PC-9 (cell line): ENCODE measurements at regions not wholly inside any gene's neighbourhood (a gene's known extent, or its start where the extent isn't known, plus 50 kb on each side); places are given as distances from the start of the nearest gene placed in this dataset.

Experiments
- BruUV-seq: library from RNA; stranded (reverse); fragments of 400-500 nt; replicated peaks from 2 replicates; lab custom pipeline; 2021; lab: Mats Ljungman, UMichigan
- CTCF ChIA-PET: fragments of 300-600 bp; sonication (Branson Sonifier 250); formaldehyde crosslinking; loops from one replicate; lab custom pipeline; 2022; ENCODE audit warnings: antibody characterized with exemption; lab: Charles Lee
- POLR2A ChIA-PET: fragments of 300-600 bp; sonication (Branson Sonifier 250); formaldehyde crosslinking; loops from one replicate; lab custom pipeline; 2022; ENCODE audit warnings: antibody characterized with exemption; ENCODE audit not compliant: unreplicated experiment; lab: Charles Lee
- DNase-seq, 2 experiments: peaks; one replicate each; pipeline versions ENCODE4 v3.0.0 to v3.0.0-alpha.2; 2015 to 2022; ENCODE audit warnings: mixed read lengths in 1 of 2
- H2AFZ ChIP-seq: fragments of 200-600 bp; sonication (generic); 2 replicates; pipeline ENCODE4 v1.8.1; 2017; ENCODE audit warnings: antibody characterized with exemption
- H3F3A ChIP-seq: fragments of 200-600 bp; sonication (generic); 2 replicates; pipeline ENCODE4 v1.8.1; 2017; ENCODE audit warnings: antibody characterized with exemption, mild to moderate bottlenecking, low read depth; ENCODE audit not compliant: insufficient read depth
- H3K27ac ChIP-seq: fragments of 200-600 bp; sonication (generic); 2 replicates; pipeline ENCODE4 v1.6.1; 2016; ENCODE audit warnings: mixed run types
- H3K27me3 ChIP-seq: fragments of 200-600 bp; sonication (generic); 2 replicates; pipeline ENCODE4 v1.6.1; 2016; ENCODE audit warnings: low read depth, mixed run types; ENCODE audit not compliant: insufficient read depth
- H3K36me3 ChIP-seq: fragments of 200-600 bp; sonication (generic); 2 replicates; pipeline ENCODE4 v1.6.1; 2016; ENCODE audit warnings: low read depth, mixed run types
- H3K4me1 ChIP-seq: fragments of 200-600 bp; sonication (generic); replicated peaks from 2 replicates; pipeline ENCODE4 v1.6.1; 2016; ENCODE audit warnings: mixed run types; ENCODE audit not compliant: insufficient read depth
- H3K4me2 ChIP-seq: fragments of 200-600 bp; sonication (generic); 2 replicates; pipeline ENCODE4 v1.6.1; 2017; ENCODE audit warnings: mixed run types
- H3K4me3 ChIP-seq: fragments of 200-600 bp; sonication (generic); 2 replicates; pipeline ENCODE4 v1.6.1; 2016; ENCODE audit warnings: mixed run types
- H3K79me2 ChIP-seq: fragments of 200-600 bp; sonication (generic); 2 replicates; pipeline ENCODE4 v1.6.1; 2017; ENCODE audit warnings: low read depth, mixed run types
- H3K9me2 ChIP-seq: fragments of 200-600 bp; sonication (generic); 2 replicates; pipeline ENCODE4 v1.8.1; 2017; ENCODE audit warnings: mild to moderate bottlenecking; ENCODE audit not compliant: insufficient read depth
- H3K9me3 ChIP-seq: fragments of 200-600 bp; sonication (generic); 2 replicates; pipeline ENCODE4 v1.8.1; 2016; ENCODE audit warnings: low read depth; ENCODE audit not compliant: insufficient read depth
- H4K20me1 ChIP-seq: fragments of 200-600 bp; sonication (generic); 2 replicates; pipeline ENCODE4 v1.8.1; 2017; ENCODE audit not compliant: insufficient read depth
- EZH2 ChIP-seq: fragments of 200-600 bp; sonication (generic); IDR thresholded peaks from 2 replicates; pipeline ENCODE4 v1.8.0; 2017; ENCODE audit warnings: antibody characterized with exemption, low read depth
- intact Hi-C: fragments of 100-400 bp; cut with micrococcal nuclease; formaldehyde crosslinking; loops from one replicate; pipeline ENCODE4 v1.10.0; 2022; ENCODE audit not compliant: unreplicated experiment
- TF ChIP-seq, protein P1 (sequence below): fragments of 200-600 bp; sonication (generic); conservative IDR thresholded peaks from 2 replicates; pipeline ENCODE4 v1.6.1; 2017; ENCODE audit warnings: mixed run types, antibody characterized with exemption, mild to moderate bottlenecking, moderate library complexity

DNA sequence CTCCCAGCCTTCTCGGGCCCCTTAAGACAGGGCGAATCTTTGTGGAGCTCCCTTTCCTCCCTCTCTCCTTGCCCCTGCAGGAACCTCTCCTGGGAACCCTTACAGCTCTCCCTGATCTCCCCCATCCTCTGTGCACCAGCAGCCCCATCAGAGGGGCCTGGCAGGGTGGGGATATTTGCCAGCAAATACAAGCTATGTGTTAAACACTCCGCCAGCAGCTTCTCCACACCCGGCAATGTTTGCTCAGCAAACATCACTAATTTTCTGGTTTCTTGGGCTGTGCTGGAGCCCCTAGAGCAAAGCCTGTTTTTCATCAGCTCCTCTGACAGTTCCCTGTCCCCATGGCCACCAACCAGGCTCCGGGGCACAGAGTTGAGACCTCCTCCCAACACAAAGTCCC, 147.5 kb upstream of the LHX5 start:
- POLR2A ChIA-PET, result no interaction called here

DNA sequence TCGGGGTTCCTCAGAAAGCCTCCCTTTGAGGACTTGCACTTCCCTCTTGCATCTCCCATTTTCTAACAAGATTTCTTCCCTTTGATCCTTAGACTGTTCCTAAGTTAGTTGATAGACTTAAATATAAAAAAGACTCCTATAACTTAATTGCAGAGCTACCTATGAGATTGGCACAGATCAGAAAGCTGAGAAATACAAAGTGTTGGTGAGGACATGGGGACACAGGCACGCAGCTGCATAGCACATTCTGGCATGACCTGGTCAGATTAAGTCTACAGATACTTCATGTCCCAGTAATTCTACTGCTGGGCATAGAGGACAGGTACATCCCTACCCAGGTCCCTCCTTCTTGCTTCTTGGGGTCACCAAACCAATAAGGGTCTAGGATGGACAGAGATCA, 141.7 kb upstream of the LHX5 start:
- TF ChIP-seq EZH2, result no peak
- TF ChIP-seq, protein P1, sequence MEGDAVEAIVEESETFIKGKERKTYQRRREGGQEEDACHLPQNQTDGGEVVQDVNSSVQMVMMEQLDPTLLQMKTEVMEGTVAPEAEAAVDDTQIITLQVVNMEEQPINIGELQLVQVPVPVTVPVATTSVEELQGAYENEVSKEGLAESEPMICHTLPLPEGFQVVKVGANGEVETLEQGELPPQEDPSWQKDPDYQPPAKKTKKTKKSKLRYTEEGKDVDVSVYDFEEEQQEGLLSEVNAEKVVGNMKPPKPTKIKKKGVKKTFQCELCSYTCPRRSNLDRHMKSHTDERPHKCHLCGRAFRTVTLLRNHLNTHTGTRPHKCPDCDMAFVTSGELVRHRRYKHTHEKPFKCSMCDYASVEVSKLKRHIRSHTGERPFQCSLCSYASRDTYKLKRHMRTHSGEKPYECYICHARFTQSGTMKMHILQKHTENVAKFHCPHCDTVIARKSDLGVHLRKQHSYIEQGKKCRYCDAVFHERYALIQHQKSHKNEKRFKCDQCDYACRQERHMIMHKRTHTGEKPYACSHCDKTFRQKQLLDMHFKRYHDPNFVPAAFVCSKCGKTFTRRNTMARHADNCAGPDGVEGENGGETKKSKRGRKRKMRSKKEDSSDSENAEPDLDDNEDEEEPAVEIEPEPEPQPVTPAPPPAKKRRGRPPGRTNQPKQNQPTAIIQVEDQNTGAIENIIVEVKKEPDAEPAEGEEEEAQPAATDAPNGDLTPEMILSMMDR, result no peak
- no peak for DNase-seq
- Histone ChIP-seq H3K9me3 (no peaks in the 10 kb centered on the region), H3K27me3 (peaks cover 73% of the 10 kb centered on the region), H3K36me3 (no peaks in the 10 kb centered on the region), H3K9me2 (no peaks in the 10 kb centered on the region), H3K4me1 (no peaks in the 10 kb centered on the region), H3F3A (no peaks in the 10 kb centered on the region), H3K4me3 (no peak overlapping the region), H3K27ac (no peak overlapping the region), H3K79me2 (no peaks in the 10 kb centered on the region), H4K20me1 (no peaks in the 10 kb centered on the region), H2AFZ (no peak overlapping the region), H3K4me2 (no peak overlapping the region)
- BruUV-seq, result no TSS peak
- intact Hi-C loops, result no loop called here
- ChIA-PET POLR2A (no interaction called here), CTCF (no interaction called here)

More for the DNA sequence above, 147.5 kb upstream of the LHX5 start:
- DNase-seq, result no peak
- H3K79me2 ChIP-seq, result no peaks in the 10 kb centered on the region
- H3K9me3 ChIP-seq, result no peaks in the 10 kb centered on the region
- H3K36me3 ChIP-seq, result no peaks in the 10 kb centered on the region
- TF ChIP-seq, protein P1, result no peak
- TF ChIP-seq EZH2, result no peak
- H3K27ac ChIP-seq, result no peak overlapping the region
- H4K20me1 ChIP-seq, result no peaks in the 10 kb centered on the region
- H3K9me2 ChIP-seq, result no peaks in the 10 kb centered on the region
- H3F3A ChIP-seq, result no peaks in the 10 kb centered on the region
- CTCF ChIA-PET, result no interaction called here
- no peak overlapping the region for H3K4me2 ChIP-seq
- no peaks in the 10 kb centered on the region for H3K4me1 ChIP-seq
- intact Hi-C loops, result no loop called here
- no peak overlapping the region for H2AFZ ChIP-seq
- H3K27me3 ChIP-seq, result peaks cover 40% of the 10 kb centered on the region
- BruUV-seq, result no TSS peak
- H3K4me3 ChIP-seq, result no peak overlapping the region

DNA sequence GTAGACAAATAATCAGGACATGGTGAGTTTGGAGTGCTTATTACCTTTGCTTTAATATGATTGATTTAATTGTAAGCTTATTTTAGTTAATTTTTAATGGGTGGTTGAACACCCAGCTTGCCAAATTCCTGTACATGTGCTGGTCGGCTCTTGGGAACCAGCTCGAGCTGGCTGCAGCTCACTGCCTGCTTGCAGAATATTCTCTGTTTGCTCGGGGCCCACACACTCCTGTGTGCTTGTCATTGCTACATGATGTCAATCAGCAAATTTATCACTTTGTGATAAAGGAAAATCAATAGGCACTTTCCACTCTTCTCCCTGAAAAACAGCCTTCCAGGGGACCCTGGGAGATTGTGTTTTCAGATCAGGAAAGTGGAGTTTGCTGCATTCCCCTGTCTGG, 141.1 kb upstream of the LHX5 start:
- Histone ChIP-seq H3K4me2 (no peak overlapping the region), H3K9me2 (no peaks in the 10 kb centered on the region)

More for the DNA sequence above, 141.1 kb upstream of the LHX5 start:
- no TSS peak for BruUV-seq
- intact Hi-C loops, result no loop called here
- no peak overlapping the region for H3K27ac ChIP-seq
- no peaks in the 10 kb centered on the region for H3K79me2 ChIP-seq
- H3K27me3 ChIP-seq, result peaks cover 69% of the 10 kb centered on the region
- no peak for DNase-seq
- H3K36me3 ChIP-seq, result no peaks in the 10 kb centered on the region
- H3F3A ChIP-seq, result no peaks in the 10 kb centered on the region
- no peaks in the 10 kb centered on the region for H3K4me1 ChIP-seq
- CTCF ChIA-PET, result no interaction called here
- no peak overlapping the region for H2AFZ ChIP-seq
- H3K9me3 ChIP-seq, result no peaks in the 10 kb centered on the region
- TF ChIP-seq, protein P1, result no peak
- TF ChIP-seq EZH2, result no peak
- H4K20me1 ChIP-seq, result no peaks in the 10 kb centered on the region
- POLR2A ChIA-PET, result no interaction called here
- H3K4me3 ChIP-seq, result no peak overlapping the region
